Body of pancreas (tissue), 4 donors: ENCODE measurements at regions not wholly inside any gene's neighbourhood (a gene's known extent, or its start where the extent isn't known, plus 50 kb on each side); places are given as distances from the start of the nearest gene placed in this dataset.

Experiments
- POLR2A ChIP-seq, 3 donors: fragments of 450-650 bp; IDR thresholded peaks; one replicate each; pipeline ENCODE4 v1.6.1; 2016; ENCODE audit warnings: antibody characterized with exemption in 3 of 3, mild to moderate bottlenecking in 2 of 3
- TF ChIP-seq, protein P1 (sequence below), 7 experiments: fragments of 450-650 bp in 4 of 7; fragments of 200-600 bp in 3 of 7; sonication (generic) in 3 of 7; IDR thresholded peaks; one replicate each; pipeline ENCODE4 v1.5.1; 2016 to 2019; ENCODE audit warnings: antibody characterized with exemption in 7 of 7

DNA sequence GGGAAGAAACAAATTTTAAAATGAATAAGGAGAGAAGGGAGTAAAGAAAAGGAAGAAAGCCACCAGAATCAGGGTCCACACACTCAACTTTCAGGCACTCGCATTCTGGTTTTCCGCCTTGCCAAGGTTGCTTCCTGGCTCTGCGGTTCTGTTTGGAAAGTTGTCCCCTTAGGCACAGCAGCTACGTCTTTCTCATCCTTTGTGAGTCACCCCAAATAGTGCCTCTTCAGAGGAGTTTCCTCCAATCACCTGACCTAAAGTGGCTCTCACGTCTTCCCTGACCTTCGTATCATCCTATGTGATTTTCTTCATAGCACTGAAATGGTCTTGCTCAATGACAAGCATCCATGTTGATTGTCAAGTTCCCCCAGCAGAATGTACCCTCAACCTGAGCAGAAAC lies 99.5 kb upstream of the TMCC3 start:
- TF ChIP-seq POLR2A (IDR thresholded peaks at IDR 0.05) = no peak
- TF ChIP-seq, protein P1, sequence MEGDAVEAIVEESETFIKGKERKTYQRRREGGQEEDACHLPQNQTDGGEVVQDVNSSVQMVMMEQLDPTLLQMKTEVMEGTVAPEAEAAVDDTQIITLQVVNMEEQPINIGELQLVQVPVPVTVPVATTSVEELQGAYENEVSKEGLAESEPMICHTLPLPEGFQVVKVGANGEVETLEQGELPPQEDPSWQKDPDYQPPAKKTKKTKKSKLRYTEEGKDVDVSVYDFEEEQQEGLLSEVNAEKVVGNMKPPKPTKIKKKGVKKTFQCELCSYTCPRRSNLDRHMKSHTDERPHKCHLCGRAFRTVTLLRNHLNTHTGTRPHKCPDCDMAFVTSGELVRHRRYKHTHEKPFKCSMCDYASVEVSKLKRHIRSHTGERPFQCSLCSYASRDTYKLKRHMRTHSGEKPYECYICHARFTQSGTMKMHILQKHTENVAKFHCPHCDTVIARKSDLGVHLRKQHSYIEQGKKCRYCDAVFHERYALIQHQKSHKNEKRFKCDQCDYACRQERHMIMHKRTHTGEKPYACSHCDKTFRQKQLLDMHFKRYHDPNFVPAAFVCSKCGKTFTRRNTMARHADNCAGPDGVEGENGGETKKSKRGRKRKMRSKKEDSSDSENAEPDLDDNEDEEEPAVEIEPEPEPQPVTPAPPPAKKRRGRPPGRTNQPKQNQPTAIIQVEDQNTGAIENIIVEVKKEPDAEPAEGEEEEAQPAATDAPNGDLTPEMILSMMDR (IDR thresholded peaks at IDR 0.05) = no peak
